ENCODE measurements at regions not wholly inside any gene's neighbourhood (a gene's known extent, or its start where the extent isn't known, plus 50 kb on each side); places are given as distances from the start of the nearest gene placed in this dataset.

DNA sequence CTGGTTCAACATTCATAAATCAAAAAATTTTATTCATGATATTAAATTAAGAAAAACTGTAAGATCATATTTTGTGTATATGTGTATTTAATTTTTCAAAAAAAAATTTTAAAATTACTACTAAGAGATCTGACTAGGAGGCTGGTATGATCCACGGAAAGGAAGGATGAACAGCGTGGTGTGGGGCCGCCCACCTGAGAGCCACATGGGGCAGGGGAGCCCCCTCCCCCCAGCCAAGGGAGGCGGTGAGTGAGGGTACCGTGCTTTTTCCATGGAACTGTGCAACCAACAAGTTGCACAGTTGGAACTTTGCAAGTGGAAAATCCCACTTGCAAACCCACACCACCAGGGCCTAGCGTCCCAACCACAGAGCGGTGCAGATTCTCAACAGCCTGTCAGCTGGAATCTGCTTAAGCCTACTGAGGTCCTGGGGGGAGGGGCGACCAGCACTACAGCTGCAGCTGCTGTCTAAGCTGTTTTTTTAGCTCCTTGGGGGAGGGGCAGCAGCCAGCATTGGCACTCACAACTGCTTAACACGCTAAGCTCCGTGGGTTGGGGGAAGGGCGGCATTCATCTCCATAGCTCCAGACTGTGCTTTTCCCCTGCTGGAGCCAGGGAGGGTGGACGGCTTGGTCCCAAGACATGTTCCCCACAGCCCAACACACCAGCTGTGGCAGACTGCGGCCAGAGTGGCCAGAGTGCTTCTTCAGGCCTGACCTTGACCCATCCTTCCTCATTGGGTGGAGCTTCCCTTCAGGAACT is 94.2 kb upstream of the IGFBP3 start:
- DNase-seq = peak; percentile 40 to 45
- WGBS, 2 donors = 42% methylated on average over 10 to 11 of the region's 13 CpGs
- TF ChIP-seq, protein P1, sequence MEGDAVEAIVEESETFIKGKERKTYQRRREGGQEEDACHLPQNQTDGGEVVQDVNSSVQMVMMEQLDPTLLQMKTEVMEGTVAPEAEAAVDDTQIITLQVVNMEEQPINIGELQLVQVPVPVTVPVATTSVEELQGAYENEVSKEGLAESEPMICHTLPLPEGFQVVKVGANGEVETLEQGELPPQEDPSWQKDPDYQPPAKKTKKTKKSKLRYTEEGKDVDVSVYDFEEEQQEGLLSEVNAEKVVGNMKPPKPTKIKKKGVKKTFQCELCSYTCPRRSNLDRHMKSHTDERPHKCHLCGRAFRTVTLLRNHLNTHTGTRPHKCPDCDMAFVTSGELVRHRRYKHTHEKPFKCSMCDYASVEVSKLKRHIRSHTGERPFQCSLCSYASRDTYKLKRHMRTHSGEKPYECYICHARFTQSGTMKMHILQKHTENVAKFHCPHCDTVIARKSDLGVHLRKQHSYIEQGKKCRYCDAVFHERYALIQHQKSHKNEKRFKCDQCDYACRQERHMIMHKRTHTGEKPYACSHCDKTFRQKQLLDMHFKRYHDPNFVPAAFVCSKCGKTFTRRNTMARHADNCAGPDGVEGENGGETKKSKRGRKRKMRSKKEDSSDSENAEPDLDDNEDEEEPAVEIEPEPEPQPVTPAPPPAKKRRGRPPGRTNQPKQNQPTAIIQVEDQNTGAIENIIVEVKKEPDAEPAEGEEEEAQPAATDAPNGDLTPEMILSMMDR (IDR thresholded peaks at IDR 0.05) = no peak
- TF ChIP-seq POLR2A (IDR thresholded peaks at IDR 0.05) = no peak
- Histone ChIP-seq H3K9me3 (no peaks in the 10 kb centered on the region), H3K4me1 (peaks cover 5 to 8% of the 10 kb centered on the region in 2 donors), H3K27me3 (no peaks in the 10 kb centered on the region), H3K4me3 (replicated peaks in 1 of 3) (no peak overlapping the region), H3K36me3 (no peaks in the 10 kb centered on the region), H3K27ac (no peak overlapping the region)
- intact Hi-C loops (cut with DNase I) = no loop called here

DNA sequence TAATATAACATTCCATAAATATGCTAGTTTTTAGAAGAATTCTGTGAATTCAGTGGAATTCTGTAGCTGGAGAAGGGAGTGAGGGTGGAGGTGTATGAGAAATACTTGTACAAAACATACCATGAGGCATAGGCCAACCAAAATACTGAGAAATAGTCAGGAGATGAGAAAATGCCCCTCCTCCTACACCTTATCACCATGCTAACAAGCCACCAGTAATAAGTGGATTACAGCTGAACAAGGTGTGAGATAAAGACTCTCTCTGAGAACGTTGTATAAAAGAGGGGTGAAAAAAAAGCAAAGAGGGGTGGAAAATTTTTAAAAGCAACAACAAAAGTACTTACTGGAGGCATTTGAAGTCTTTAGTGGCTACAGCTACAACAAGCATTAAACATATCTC is 90.4 kb upstream of the IGFBP3 start:
- Histone ChIP-seq H3K4me1 (peaks cover 5 to 8% of the 10 kb centered on the region in 2 donors), H3K9me3 (no peaks in the 10 kb centered on the region), H3K36me3 (no peaks in the 10 kb centered on the region), H3K27ac (no peak overlapping the region), H3K4me3 (replicated peaks in 1 of 3) (no peak overlapping the region), H3K27me3 (no peaks in the 10 kb centered on the region)
- TF ChIP-seq, protein P1 (IDR thresholded peaks at IDR 0.05) = no peak
- TF ChIP-seq POLR2A (IDR thresholded peaks at IDR 0.05) = no peak
- DNase-seq = no peak
- 24 to 39% methylated on average over 1 of the region's 1 CpG for WGBS, 2 donors
- intact Hi-C loops (cut with DNase I) = no loop called here

DNA sequence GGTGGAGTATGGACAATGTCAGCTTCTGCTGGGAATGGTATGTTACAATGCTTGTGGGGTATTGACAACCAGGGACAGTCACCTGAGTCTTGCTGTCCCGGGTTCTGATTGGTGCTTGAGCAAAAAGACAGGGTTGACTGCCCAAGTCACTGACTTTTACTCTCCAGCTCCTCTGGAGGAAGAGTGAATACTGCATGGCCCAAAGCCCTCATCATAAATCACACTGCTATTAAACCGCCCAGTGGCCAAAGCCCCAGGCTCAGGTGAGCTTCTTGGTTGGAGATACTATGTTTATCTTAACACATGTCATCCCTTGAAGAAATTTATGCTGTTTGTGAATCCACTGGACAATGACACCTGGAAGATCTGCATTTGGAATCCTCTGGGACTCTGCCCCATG is 90.0 kb upstream of the IGFBP3 start:
- H3K9me3 ChIP-seq = no peaks in the 10 kb centered on the region
- intact Hi-C loops (cut with DNase I) = no loop called here
- no peak for DNase-seq
- peaks cover 5 to 8% of the 10 kb centered on the region in 2 donors for H3K4me1 ChIP-seq
- H3K36me3 ChIP-seq = no peaks in the 10 kb centered on the region
- H3K4me3 ChIP-seq (replicated peaks in 1 of 3) = no peak overlapping the region
- H3K27me3 ChIP-seq = no peaks in the 10 kb centered on the region
- TF ChIP-seq, protein P1 (IDR thresholded peaks at IDR 0.05) = no peak
- no peak for TF ChIP-seq POLR2A (IDR thresholded peaks at IDR 0.05)
- 79 to 100% methylated on average over 2 of the region's 2 CpGs for WGBS, 2 donors
- no peak overlapping the region for H3K27ac ChIP-seq

- Histone ChIP-seq H3K9me3 (no peaks in the 10 kb centered on the region), H3K27me3 (no peaks in the 10 kb centered on the region), H3K4me3 (replicated peaks in 1 of 3) (no peak overlapping the region), H3K36me3 (no peaks in the 10 kb centered on the region), H3K27ac (no peak overlapping the region), H3K4me1 (no peaks in the 10 kb centered on the region)
- DNase-seq = no peak
- 91 to 94% methylated on average over 2 of the region's 2 CpGs for WGBS, 2 donors
- TF ChIP-seq, protein P1 (IDR thresholded peaks at IDR 0.05) = no peak
- TF ChIP-seq POLR2A (IDR thresholded peaks at IDR 0.05) = no peak
- intact Hi-C loops (cut with DNase I) = no loop called here
Measured at GRCh38 chr7:46009211-46009610, 88.1 kb upstream of the IGFBP3 start.

DNA sequence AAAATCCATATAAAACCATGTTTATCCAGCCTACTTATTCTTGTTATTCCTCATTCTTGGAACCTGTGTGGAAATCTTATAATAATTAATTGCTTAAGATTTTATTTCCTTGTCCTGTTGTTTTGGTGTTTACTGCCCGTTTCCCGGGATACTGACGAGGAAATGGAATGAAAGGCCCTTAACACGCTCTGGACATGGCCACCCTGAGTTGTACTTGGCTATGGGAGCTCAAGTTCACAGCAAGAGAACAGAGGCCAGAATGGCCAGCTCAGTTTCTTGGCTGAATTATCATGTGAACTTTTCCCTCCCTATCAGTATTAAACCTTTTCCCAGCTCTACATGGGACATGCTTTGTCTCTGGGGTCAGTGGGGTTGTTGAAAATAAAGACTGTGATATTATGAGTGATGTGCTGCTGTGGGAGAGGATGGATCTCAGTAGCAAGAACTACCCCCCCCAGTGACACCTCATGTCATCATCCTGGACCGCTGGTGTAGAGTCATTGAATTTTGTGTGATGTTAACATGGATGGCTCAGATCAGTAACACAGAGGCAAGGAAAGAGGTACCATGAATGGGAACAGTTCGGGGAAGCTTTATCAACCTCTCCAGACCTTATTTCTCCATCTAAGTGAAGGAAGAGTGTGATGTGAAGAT is 87.0 kb upstream of the IGFBP3 start:
- Histone ChIP-seq H3K9me3 (no peaks in the 10 kb centered on the region), H3K4me1 (no peaks in the 10 kb centered on the region), H3K4me3 (replicated peaks in 1 of 3) (no peak overlapping the region), H3K36me3 (no peaks in the 10 kb centered on the region), H3K27ac (no peak overlapping the region), H3K27me3 (no peaks in the 10 kb centered on the region)
- intact Hi-C loops (cut with DNase I) = no loop called here
- WGBS, 2 donors = 63 to 81% methylated on average over 6 of the region's 6 CpGs
- TF ChIP-seq, protein P1 (IDR thresholded peaks at IDR 0.05) = no peak
- TF ChIP-seq POLR2A (IDR thresholded peaks at IDR 0.05) = no peak
- DNase-seq = no peak

Measured in thyroid gland (tissue), 4 donors.